H1 (cell line): ENCODE measurements at regions not wholly inside any gene's neighbourhood (a gene's known extent, or its start where the extent isn't known, plus 50 kb on each side); places are given as distances from the start of the nearest gene placed in this dataset.

Source experiments
- CTCF ChIA-PET: fragments of 300-600 bp; sonication (Branson Sonifier 250); formaldehyde crosslinking; loops from one replicate; lab custom pipeline; 2021; ENCODE audit not compliant: partially characterized antibody; lab: Charles Lee
- POLR2A ChIA-PET: fragments of 300-600 bp; sonication (Branson Sonifier 250); formaldehyde crosslinking; loops from one replicate; lab custom pipeline; 2021; ENCODE audit warnings: inconsistent platforms; ENCODE audit not compliant: partially characterized antibody; lab: Charles Lee
- DNase-seq, 2 experiments: peaks; one replicate each; pipeline versions ENCODE4 v3.0.0 to v3.0.0-alpha.2; 2010 to 2022; ENCODE audit warnings: low spot score in 2 of 2, low read depth in 1 of 2, mixed read lengths in 1 of 2
- FAIRE-seq: peaks from 2 replicates; lab custom pipeline; 2011; peaks lifted over from hg19 to GRCh38; lab: Jason Lieb, UNC
- H2AFZ ChIP-seq: 2 replicates; pipeline ENCODE4 v1.8.1; 2012; ENCODE audit warnings: low read length, inconsistent platforms
- H2AK5ac ChIP-seq: 2 replicates; pipeline ENCODE4 v1.6.1; 2013; ENCODE audit warnings: low read depth, low read length
- H2BK120ac ChIP-seq: replicated peaks from 2 replicates; pipeline ENCODE3; 2013; ENCODE audit warnings: low read depth, low read length, inconsistent platforms
- H2BK12ac ChIP-seq: 2 replicates; pipeline ENCODE4 v1.6.1; 2013; ENCODE audit warnings: low read depth, low read length
- H2BK15ac ChIP-seq: 2 replicates; pipeline ENCODE4 v1.6.1; 2013; ENCODE audit warnings: low read length
- H2BK20ac ChIP-seq: 2 replicates; pipeline ENCODE4 v1.6.1; 2013; ENCODE audit warnings: low read length
- H2BK5ac ChIP-seq: 2 replicates; pipeline ENCODE4 v1.6.1; 2013; ENCODE audit warnings: low read depth, low read length
- H3K14ac ChIP-seq: 2 replicates; pipeline ENCODE4 v1.6.1; 2013; ENCODE audit warnings: inconsistent platforms; ENCODE audit not compliant: insufficient read length
- H3K18ac ChIP-seq: 2 replicates; pipeline ENCODE4 v1.6.1; 2013; ENCODE audit warnings: low read length; ENCODE audit errors: extremely low read depth
- H3K23ac ChIP-seq: 2 replicates; pipeline ENCODE4 v1.6.1; 2013; ENCODE audit warnings: inconsistent platforms; ENCODE audit not compliant: insufficient read length
- H3K23me2 ChIP-seq: 2 replicates; pipeline ENCODE4 v1.6.1; 2013; ENCODE audit warnings: low read depth, low read length
- H3K27ac ChIP-seq: 2 replicates; pipeline ENCODE4 v1.6.1; 2011; ENCODE audit warnings: low read depth, low read length, inconsistent platforms
- H3K27me3 ChIP-seq, 4 experiments: replicated peaks in 1 of 4; 1 replicate in 1 of 4; 2 replicates in 3 of 4; pipeline versions ENCODE4 v1.6.1 to v1.8.1; 2011 to 2013; ENCODE audit warnings: low read length in 3 of 4, mild to moderate bottlenecking in 3 of 4, inconsistent platforms in 2 of 4, mixed read lengths in 2 of 4, moderate library complexity in 1 of 4; ENCODE audit not compliant: control insufficient read depth in 3 of 4, insufficient read depth in 3 of 4; ENCODE audit errors: extremely low read depth in 1 of 4
- H3K36me3 ChIP-seq, 4 experiments: 2 replicates each; pipeline versions ENCODE4 v1.6.1 to v1.8.1; 2011 to 2013; ENCODE audit warnings: mild to moderate bottlenecking in 4 of 4, low read length in 3 of 4, moderate library complexity in 2 of 4, control low read depth in 1 of 4, inconsistent platforms in 1 of 4; ENCODE audit not compliant: insufficient read depth in 4 of 4, control insufficient read depth in 2 of 4
- H3K4ac ChIP-seq: replicated peaks from 2 replicates; pipeline ENCODE3; 2013; ENCODE audit warnings: low read length, low read depth, mixed read lengths, inconsistent platforms; ENCODE audit not compliant: insufficient read length
- H3K4me1 ChIP-seq, 4 experiments: replicated peaks in 1 of 4; 1 replicate in 1 of 4; 2 replicates in 3 of 4; pipeline versions ENCODE4 v1.6.1 to v1.8.1; 2011 to 2013; ENCODE audit warnings: low read length in 3 of 4, inconsistent platforms in 2 of 4, mixed read lengths in 1 of 4; ENCODE audit not compliant: insufficient read depth in 4 of 4, control insufficient read depth in 3 of 4
- H3K4me2 ChIP-seq, 2 experiments: 2 replicates each; pipeline versions ENCODE4 v1.6.1 to v1.8.1; 2011 to 2013; ENCODE audit warnings: low read depth in 2 of 2, low read length in 2 of 2, control low read depth in 1 of 2, inconsistent platforms in 1 of 2, mild to moderate bottlenecking in 1 of 2; ENCODE audit not compliant: insufficient read depth in 1 of 2
- H3K4me3 ChIP-seq, 4 experiments: fragments of 200-600, 300-600 bp in 1 of 4; sonication (generic), shearing (Covaris generic), sonication (Bioruptor Twin) in 1 of 4; 2 replicates each; pipeline versions ENCODE4 v1.5.1 to v1.8.1; 2011 to 2016; ENCODE audit warnings: low read length in 4 of 4, low read depth in 3 of 4, control low read depth in 2 of 4, inconsistent platforms in 2 of 4, mild to moderate bottlenecking in 2 of 4, mixed read lengths in 1 of 4, moderate library complexity in 1 of 4; ENCODE audit not compliant: insufficient read depth in 2 of 4; ENCODE audit errors: extremely low read depth in 1 of 4
- H3K56ac ChIP-seq: replicated peaks from 2 replicates; pipeline ENCODE3; 2013; ENCODE audit warnings: low read depth, mild to moderate bottlenecking, mixed read lengths, low read length, inconsistent platforms; ENCODE audit not compliant: insufficient read length
- H3K79me1 ChIP-seq: 2 replicates; pipeline ENCODE4 v1.6.1; 2013; ENCODE audit warnings: low read depth, low read length, control low read depth
- H3K79me2 ChIP-seq, 2 experiments: 2 replicates each; pipeline versions ENCODE4 v1.6.1 to v1.8.1; 2012 to 2013; ENCODE audit warnings: low read length in 2 of 2, mild to moderate bottlenecking in 2 of 2, inconsistent platforms in 1 of 2; ENCODE audit not compliant: insufficient read depth in 2 of 2, control insufficient read depth in 1 of 2
- H3K9ac ChIP-seq, 4 experiments: replicated peaks in 1 of 4; 1 replicate in 1 of 4; 2 replicates in 3 of 4; pipeline versions ENCODE4 v1.6.1 to v1.8.1; 2011 to 2013; ENCODE audit warnings: low read depth in 3 of 4, low read length in 3 of 4, control low read depth in 2 of 4, mild to moderate bottlenecking in 2 of 4, moderate library complexity in 2 of 4, inconsistent platforms in 1 of 4; ENCODE audit errors: extremely low read depth in 1 of 4
- H3K9me3 ChIP-seq, 2 experiments: 2 replicates each; pipeline versions ENCODE4 v1.6.1 to v1.8.1; 2012 to 2013; ENCODE audit warnings: mild to moderate bottlenecking in 2 of 2, moderate library complexity in 2 of 2, control low read depth in 1 of 2, inconsistent platforms in 1 of 2, low read depth in 1 of 2, low read length in 1 of 2, mixed read lengths in 1 of 2; ENCODE audit not compliant: insufficient read depth in 2 of 2
- H4K20me1 ChIP-seq, 2 experiments: replicated peaks in 1 of 2; 2 replicates each; pipeline versions ENCODE3 to v1.8.1; 2011 to 2013; ENCODE audit warnings: inconsistent platforms in 2 of 2, low read length in 2 of 2, mild to moderate bottlenecking in 1 of 2; ENCODE audit not compliant: insufficient read depth in 2 of 2, control insufficient read depth in 1 of 2
- H4K5ac ChIP-seq: 2 replicates; pipeline ENCODE4 v1.6.1; 2013; ENCODE audit warnings: low read length, low read depth, mixed read lengths, inconsistent platforms; ENCODE audit not compliant: insufficient read length
- H4K8ac ChIP-seq: 2 replicates; pipeline ENCODE4 v1.8.0; 2013; ENCODE audit warnings: mild to moderate bottlenecking, moderate library complexity, low read length, inconsistent platforms; ENCODE audit not compliant: insufficient read depth; ENCODE audit errors: extremely low read depth
- H4K91ac ChIP-seq: replicated peaks from 2 replicates; pipeline ENCODE3; 2013; ENCODE audit warnings: low read length, mixed read lengths, inconsistent platforms; ENCODE audit not compliant: insufficient read length
- SAP30 ChIP-seq: fragments of 300-600 bp; sonication (generic); IDR thresholded peaks from 2 replicates; pipeline ENCODE4 v1.7.1; 2012; ENCODE audit warnings: low read length, moderate library complexity, mild to moderate bottlenecking, inconsistent platforms; ENCODE audit not compliant: insufficient read depth, insufficient replicate concordance
- SP1 ChIP-seq: IDR thresholded peaks from 2 replicates; pipeline ENCODE4 v1.6.1; 2011; ENCODE audit warnings: low read depth, low read length
- TAF1 ChIP-seq: IDR thresholded peaks from 2 replicates; pipeline ENCODE4 v1.6.1; 2011; ENCODE audit warnings: mild to moderate bottlenecking, low read depth, low read length
- WGBS, 2 experiments: shearing (Covaris generic) in 1 of 2; methylation state at CpG; one replicate each; pipeline versions ENCODE4 v1.1.6 to v1.1.7; 2013 to 2015; ENCODE audit warnings: low lambda C conversion rate in 2 of 2, mixed read lengths in 2 of 2, inconsistent platforms in 1 of 2, low coverage in 1 of 2, missing lambda C conversion rate in 1 of 2; ENCODE audit not compliant: insufficient replicate concordance in 2 of 2, insufficient coverage in 1 of 2, insufficient read length in 1 of 2; ENCODE audit errors: extremely low coverage in 1 of 2, missing lambda C conversion rate in 1 of 2; 5-methylcytosine and 5-hydroxymethylcytosine counted together

- WGBS, 2 experiments: 86% methylated on average over 2 of the region's 2 CpGs; no CpG with 5 or more reads in 1 of the 2 experiments
- Histone ChIP-seq H3K9me3 (no peaks in the 10 kb centered on the region), H2BK120ac (no peak overlapping the region), H3K27me3 (no peaks in the 10 kb centered on the region), H4K8ac (no peak overlapping the region), H3K4me1 (no peaks in the 10 kb centered on the region), H2BK20ac (no peak overlapping the region), H3K9ac (no peak overlapping the region), H3K23me2 (no peaks in the 10 kb centered on the region), H3K36me3 (no peaks in the 10 kb centered on the region), H4K91ac (no peak overlapping the region), H3K4me3 (no peak overlapping the region), H2BK12ac (no peak overlapping the region), H2BK15ac (no peak overlapping the region), H3K14ac (no peak overlapping the region), H3K4me2 (no peak overlapping the region), H3K23ac (no peak overlapping the region), H3K79me1 (no peaks in the 10 kb centered on the region), H4K20me1 (no peaks in the 10 kb centered on the region), H3K79me2 (no peaks in the 10 kb centered on the region), H2AFZ (no peak overlapping the region), H3K18ac (no peak overlapping the region), H4K5ac (no peak overlapping the region), H2BK5ac (no peak overlapping the region), H3K4ac (no peak overlapping the region), H3K56ac (no peak overlapping the region), H3K27ac (no peak overlapping the region), H2AK5ac (no peak overlapping the region)
- CTCF ChIA-PET: no interaction called here
- DNase-seq: no peak
- no peak for FAIRE-seq
- POLR2A ChIA-PET: no interaction called here
- TF ChIP-seq SP1 (no peak), SAP30 (no peak), TAF1 (no peak)
Measured at GRCh38 chr6:71724456-71725125, 161.8 kb upstream of the RIMS1 start.
